ENCODE measurements at regions not wholly inside any gene's neighbourhood (a gene's known extent, or its start where the extent isn't known, plus 50 kb on each side); places are given as distances from the start of the nearest gene placed in this dataset.

DNA sequence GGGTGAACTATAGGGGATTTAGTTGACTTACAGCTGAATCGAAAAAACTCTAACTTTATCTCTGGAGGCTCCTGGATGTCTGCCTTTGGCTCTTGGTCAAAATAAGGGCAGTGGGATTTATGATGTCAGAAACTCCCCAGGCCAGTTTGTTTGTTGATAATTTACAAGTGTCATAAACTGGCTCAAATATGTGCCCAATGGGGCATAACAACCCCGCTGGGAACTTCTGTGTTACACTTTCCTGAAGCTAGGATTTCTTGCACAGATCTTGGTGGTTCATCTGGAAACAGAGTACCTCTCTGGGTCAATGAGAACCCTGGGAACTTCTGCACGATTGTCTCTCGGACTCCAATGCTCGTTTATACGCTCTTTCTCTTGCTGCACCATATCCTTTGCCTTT lies 58.7 kb upstream of the MUCL1 start:
- TF ChIP-seq SMC3 (IDR thresholded peaks at IDR 0.05; ENCODE audit: low read depth, low read length) (no peak), RFX5 (IDR thresholded peaks at IDR 0.05; ENCODE audit: low read depth, low read length) (no peak), NFE2L2 (IDR thresholded peaks at IDR 0.05; ENCODE audit: low read depth, low read length) (no peak), MAZ (IDR thresholded peaks at IDR 0.05; ENCODE audit: borderline replicate concordance, low read depth, low read length) (no peak)
- H2AK9ac ChIP-seq (replicated peaks; ENCODE audit: low read depth, low read length, poor library complexity) = no peak overlapping the region
- no CpG with 5 or more reads among the region's 6 CpGs for WGBS, 2 experiments (ENCODE audit: extremely low coverage in 2 of 2, insufficient read length in 1 of 2)
- H3K9ac ChIP-seq (ENCODE audit: low read depth, low read length) = no peak overlapping the region
- H3K18ac ChIP-seq (ENCODE audit: low read depth, low read length) = no peak overlapping the region
- no peaks in the 10 kb centered on the region for H3K36me3 ChIP-seq (ENCODE audit: control insufficient read depth, insufficient read depth, low read length)
- H2BK15ac ChIP-seq (ENCODE audit: low read depth, low read length) = no peak overlapping the region
- intact Hi-C loops (cut with micrococcal nuclease) (no loop called here), in situ Hi-C loops (cut with MboI; ENCODE audit: low sequenced_read_pairs) (no loop called here), dilution Hi-C loops (cut with HindIII; ENCODE audit: low sequenced_read_pairs, unreplicated experiment) (no loop called here)
- no peak overlapping the region for H3K4me3 ChIP-seq (ENCODE audit: insufficient read depth, low read depth, low read length)
- no peak for ATAC-seq (ENCODE audit: low read depth)
- H3K79me1 ChIP-seq (ENCODE audit: low read depth in 1 of 2, low read length in 2 of 2) = no peaks in the 10 kb centered on the region
- no TSS peak for BruUV-seq (replicated peaks)
- no peak overlapping the region for H4K8ac ChIP-seq (ENCODE audit: low read depth in 2 of 2, low read length in 2 of 2)
- POLR2A ChIA-PET (ENCODE audit: unreplicated experiment) = no interaction called here
- H3K23ac ChIP-seq (ENCODE audit: low read depth, low read length) = no peak overlapping the region
- H3K14ac ChIP-seq (replicated peaks; ENCODE audit: low read depth, low read length) = no peak overlapping the region
- no peak overlapping the region for H3K4me2 ChIP-seq (ENCODE audit: low read depth, low read length)
- CTCF ChIA-PET = no interaction called here
- DNase-seq = no peak
- no peak overlapping the region for H2BK20ac ChIP-seq (ENCODE audit: low read depth, low read length)
- H3K27me3 ChIP-seq (ENCODE audit: control insufficient read depth, insufficient read depth, low read length) = no peaks in the 10 kb centered on the region
- H3K9me1 ChIP-seq (ENCODE audit: insufficient read depth, low read length) = no peaks in the 10 kb centered on the region
- no peak overlapping the region for H3K27ac ChIP-seq (ENCODE audit: insufficient read depth, low read length)
- no peak overlapping the region for H3K4ac ChIP-seq (ENCODE audit: low read depth, low read length)
- H3K9me3 ChIP-seq (ENCODE audit: control insufficient read depth, insufficient read depth, low read length) = 0 out of 2 replicates have a peak, but pooled peaks cover 1% of the 10 kb centered on the region
- H3K4me1 ChIP-seq (ENCODE audit: control insufficient read depth, insufficient read depth, low read length) = no peaks in the 10 kb centered on the region
- H4K91ac ChIP-seq (ENCODE audit: insufficient read depth, low read depth, low read length) = no peak overlapping the region
- H4K20me1 ChIP-seq (ENCODE audit: insufficient read depth, low read length) = no peaks in the 10 kb centered on the region
- H4K5ac ChIP-seq (ENCODE audit: low read depth, low read length) = no peak overlapping the region
- H2AFZ ChIP-seq (replicated peaks; ENCODE audit: low read length, poor library complexity) = no peak overlapping the region
- no peak overlapping the region for H3K56ac ChIP-seq (ENCODE audit: extremely low read depth, insufficient read depth, low read length)
- no peak overlapping the region for H2BK5ac ChIP-seq (ENCODE audit: low read depth, low read length, poor library complexity, severe bottlenecking)
- H2BK120ac ChIP-seq (ENCODE audit: low read depth, low read length) = no peak overlapping the region
- H2AK5ac ChIP-seq (ENCODE audit: low read depth, low read length) = no peak overlapping the region

Data from IMR-90 (cell line).